SIG-M5 treated with dmso at 0.1 percent for 504 hours (cell line): ENCODE measurements at regions not wholly inside any gene's neighbourhood (a gene's known extent, or its start where the extent isn't known, plus 50 kb on each side); places are given as distances from the start of the nearest gene placed in this dataset.

Experiments used
- DNase-seq: peaks from one replicate; lab custom pipeline; 2025; ENCODE audit not compliant: unreplicated experiment; lab: John Stamatoyannopoulos, UW

DNA sequence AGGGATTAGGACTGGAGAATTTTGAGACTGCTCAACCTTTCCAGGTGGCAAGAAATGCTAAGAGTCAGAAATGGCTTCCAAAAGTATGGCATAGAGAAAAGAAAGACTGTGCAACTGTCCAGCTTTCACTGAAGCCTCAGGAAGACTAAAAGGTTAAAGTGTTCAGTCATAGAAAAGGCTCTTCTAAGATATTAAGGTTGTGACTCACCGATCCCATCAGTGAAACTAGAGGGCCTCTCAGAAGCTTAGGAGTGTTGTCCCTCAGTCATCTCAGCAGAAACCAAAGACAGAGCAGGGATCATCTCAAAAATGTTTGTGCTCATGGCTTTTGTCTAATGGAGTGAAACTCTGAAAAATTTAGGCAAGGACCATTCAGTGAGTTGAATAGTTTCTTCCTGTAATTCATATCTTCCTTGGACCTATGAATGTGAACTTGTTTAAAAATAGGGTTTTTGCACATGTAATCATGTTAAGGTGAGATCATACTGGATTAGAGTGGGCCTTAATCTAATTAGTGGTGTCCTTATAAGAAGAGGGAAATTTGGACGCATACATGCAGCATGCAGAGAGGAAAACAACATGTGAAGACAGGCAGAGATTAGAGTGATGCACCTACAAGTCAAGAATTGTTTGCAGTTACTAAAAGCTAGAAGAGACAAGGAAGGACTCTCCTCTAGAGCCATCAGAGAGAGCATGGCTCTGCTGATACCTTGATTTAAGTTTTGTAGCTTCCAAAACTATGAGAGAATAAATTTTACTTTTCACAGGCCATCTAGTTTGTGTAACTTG, 71.3 kb downstream of the RPE65 start:
- no peak for DNase-seq

DNA sequence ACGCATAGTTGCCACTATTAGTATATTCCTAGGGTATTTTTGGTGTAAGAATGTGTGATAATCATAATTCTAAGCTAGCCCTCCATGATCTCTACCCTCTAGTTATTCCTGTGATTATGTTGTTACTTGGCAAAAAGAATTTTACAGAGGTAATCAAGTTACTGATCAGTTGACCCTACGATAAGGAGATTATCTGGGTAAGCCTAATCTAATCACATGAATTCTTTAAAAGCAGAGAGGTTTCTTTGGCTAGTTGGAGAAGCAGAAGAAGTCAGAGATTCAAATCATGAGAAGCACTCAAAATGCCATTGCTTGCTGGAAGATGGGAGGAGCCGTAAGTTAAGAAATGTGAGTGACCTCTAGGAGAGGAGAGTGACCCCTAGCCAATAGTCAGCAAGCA, 72.7 kb downstream of the RPE65 start:
- DNase-seq = no peak

DNA sequence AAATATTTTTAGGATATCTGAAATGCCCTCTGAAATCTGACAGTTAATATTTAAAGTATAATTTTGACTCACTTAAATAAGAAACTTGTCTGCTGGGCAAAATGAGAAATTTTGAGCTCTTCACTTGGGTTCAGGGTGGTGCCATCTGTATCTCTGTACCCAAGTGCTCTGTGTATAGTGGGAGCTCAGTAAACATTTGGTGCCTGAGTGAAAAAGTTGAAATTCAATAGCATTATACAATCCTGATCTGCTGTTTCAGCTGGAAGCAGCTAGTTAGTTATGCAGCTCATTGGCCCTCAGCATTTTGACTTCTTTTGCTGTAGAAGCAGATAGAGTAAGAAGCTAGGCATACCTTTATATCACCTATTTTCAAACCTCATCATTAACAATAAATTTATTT, 73.3 kb downstream of the RPE65 start:
- DNase-seq = no peak

DNA sequence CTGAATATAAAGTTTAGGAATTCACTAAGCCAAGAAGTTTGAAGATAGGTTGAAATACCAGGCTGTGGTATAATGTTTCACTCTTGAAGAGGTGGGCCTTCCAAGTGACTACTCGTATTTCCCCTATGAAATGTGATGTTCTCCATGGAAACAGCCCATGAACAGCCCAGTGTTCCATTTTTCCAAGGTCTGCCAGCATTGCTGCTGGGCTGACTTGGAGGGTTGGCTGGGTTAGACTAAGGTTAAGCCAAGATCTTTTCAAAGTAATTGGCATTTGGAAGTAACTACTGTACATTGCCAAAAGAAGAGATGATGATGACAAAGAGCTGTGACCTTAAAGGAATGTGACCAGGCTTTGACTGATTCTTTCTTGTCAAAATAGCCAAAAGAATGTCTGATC, 73.8 kb downstream of the RPE65 start:
- no peak for DNase-seq

DNA sequence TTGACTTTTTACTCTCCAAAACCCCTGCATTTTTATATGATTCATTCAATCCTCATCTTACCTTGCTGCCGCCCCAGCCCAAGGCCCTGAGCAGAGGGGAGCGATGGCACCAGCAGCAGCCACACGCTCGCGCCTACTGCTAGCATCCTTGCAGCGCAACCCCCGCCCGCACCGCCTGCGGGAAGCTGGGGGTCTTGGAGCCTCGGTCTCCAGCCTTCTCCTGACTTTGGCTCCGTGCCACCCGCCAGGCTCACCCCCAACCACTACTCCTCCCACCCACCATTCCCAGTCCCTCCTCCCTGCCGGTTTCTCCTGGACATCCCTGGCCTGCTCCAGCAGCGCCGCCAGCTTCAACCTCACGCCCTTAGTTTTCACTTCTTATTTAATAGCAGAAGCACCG, 76.6 kb downstream of the RPE65 start:
- DNase-seq = no peak

DNA sequence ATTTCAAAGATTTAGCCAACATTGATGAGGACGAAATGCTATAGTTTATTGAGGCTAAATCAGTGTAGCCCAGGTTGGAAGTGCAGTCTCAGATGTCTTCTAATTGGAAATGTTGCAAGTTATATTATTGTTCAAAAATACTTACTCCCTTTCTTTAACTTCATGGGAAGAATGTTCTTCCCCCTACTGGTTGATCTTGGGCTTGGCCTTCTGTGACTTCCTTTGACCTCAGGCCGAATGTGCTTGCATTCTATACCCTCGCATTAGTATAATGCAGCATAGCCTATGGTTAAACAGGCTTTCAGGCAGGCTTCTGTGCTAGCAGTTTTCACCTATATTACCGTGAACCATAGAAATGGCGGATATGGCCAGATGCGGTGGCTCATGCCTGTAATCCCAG, 77.3 kb downstream of the RPE65 start:
- DNase-seq = no peak

DNA sequence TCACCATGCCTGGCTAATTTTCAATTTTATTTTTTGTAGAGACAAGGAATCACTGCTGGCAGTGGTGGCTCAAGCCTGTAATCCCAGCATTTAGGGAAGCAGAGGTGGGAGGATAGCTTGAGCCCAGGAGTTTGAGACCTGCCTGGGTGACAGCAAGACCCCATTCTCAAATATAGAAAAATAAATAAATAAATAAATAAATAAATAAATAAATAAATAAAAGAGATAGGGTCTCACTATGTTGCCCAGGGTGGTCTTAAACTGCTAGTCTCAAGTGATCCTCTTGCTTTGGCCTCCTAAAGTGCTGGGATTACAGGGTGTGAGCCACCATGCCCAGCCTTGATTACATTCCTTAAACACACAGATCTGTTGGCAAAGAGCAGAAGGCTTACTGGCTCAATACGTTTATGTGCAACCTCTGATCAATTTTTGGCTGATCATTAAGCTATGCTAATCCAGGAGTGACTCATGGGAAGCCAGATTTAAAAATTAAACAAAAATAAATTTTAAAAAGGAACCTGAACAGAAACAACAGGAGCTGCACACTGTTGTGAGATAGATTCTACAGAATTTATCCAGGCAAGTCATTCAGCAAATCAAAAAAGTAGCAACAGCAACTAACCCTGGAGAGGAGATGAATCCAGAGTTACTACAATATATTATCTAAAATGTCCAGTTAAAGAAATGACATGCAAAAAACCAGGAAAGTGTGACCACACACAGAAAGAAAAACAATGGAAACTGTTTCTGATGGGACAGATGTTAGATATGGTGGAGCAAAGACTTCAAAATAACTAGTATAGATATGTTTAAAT, 79.4 kb downstream of the RPE65 start:
- DNase-seq = no peak

DNA sequence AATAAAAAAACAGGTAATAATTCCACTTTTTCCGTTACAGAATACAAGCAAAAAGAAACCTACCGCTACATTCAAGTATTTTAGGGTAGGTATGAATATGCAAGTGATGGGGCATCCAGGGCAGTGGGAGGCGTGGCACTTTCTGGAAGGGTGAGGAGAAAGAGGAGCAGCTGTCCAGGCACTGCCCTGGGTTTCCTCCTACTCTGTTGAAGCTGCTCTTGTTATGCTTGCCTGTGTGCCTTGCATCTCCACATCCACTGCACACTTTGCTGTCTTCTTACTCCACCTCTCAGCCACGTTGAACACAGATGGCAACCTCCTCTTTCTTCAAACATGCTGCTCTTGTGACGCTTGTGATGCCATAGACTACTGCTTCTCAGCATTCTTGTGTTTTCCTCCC, 83.2 kb downstream of the RPE65 start:
- DNase-seq = no peak

DNA sequence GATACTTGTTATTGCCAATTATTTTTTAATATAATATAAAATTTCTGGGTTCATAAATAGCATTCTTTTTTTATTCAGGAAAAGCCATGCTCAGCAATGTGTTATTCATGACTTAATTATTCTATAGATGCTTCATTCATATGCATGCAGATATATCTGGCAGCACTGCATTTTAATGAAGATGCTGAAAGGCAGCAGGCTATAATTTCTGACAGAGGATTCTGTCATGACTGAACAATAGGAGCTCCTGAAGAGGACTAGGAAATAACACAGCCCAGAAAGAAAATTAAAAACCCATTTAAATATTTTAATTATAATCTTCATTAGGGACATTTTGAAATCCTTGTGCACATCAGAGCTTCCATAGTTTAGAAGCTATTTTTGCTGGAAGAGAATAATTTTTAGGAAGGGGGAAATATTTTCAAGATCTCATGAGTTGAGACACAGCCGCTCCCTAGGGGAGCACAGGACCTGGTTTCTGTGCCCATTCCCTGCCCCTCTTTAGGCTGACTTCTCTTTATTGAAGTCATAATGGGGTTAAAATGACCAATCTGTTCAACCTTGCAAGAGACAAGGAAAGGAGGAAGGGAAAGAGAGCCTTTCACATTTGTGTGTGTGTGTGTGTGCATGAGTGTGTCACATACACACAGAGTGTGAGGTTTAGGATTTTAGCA, 83.9 kb downstream of the RPE65 start:
- DNase-seq = no peak

DNA sequence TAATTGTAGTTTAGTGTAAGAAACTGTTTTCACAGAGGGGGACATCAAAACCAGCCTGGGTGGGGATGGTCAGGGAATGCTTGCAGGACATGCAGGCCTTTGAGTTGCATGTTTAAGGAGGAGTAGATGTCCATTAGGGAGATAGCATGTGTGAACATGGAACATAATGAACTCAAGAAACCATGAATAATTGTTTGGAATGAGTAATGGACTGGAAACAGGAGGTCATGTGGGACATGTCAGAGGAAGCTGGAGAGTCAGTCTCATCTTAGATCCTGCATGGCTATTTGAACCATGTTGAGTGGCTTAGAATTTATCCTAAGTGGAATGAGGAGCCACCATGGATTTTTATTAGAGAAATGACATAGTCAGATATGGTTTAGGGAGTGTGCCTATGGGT, 86.4 kb downstream of the RPE65 start:
- DNase-seq = no peak

DNA sequence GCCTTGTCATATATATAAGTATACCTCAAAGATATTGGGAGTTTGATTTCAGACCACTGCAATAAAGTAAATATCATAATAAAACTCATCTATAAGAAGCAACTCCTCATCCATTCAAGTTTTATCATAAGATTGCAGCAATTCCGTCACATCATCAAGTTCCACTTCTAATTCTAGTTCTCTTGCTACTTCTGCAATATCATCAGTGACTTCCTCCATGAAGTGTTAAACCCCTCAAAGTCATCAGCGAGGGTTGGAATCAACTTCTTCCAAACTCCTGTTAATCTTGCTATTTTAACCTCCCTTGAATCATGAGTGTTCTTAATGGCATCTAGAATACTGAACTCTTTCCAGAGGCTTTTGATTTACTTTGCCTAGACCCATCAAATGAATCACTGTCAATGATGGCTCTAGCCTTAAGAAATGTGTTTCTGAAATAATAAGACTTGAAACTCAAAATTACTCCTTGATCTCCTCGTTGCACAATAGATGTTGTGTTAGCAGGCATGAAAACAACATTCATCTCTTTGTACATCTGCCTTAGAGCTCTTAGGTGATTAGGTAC, 88.3 kb downstream of the RPE65 start:
- DNase-seq = no peak

DNA sequence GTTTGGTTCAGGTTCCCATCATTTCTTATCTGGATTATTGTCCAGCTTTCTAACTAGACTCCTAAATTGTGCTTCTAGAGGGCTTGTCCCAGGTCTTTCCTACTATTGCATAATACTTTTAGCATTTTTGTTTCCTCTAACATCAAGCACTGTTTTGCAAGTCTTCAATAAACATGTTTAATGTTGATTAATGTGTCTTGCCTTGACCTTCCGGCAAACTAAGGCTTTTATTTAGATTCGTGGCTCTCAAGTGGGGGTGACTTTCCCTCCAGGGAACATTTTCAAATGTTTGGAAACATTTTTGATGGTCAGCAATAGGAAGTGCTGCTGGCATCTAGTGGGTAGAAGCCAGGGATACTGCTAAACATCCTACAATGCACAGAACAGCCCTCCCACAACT, 90.7 kb downstream of the RPE65 start:
- DNase-seq = no peak

DNA sequence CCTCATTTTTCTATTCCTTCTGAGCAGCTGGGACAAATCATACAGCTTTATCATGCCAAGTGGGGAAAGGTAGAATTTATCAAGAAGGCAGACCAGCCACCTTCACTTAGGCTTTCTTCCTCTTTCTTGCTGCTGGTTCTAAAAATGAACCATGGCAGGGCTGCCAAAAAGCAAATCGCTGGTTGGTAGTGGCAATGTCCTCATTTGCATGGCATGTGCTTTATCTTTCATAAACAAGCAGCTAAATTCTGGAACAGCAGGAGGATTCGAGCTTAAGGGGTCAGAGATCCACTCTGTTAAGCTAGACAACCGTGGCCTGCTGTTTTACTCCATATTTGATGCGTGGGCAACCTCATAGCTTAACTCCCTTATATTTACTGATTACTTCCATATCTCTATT, 91.3 kb downstream of the RPE65 start:
- DNase-seq = no peak

DNA sequence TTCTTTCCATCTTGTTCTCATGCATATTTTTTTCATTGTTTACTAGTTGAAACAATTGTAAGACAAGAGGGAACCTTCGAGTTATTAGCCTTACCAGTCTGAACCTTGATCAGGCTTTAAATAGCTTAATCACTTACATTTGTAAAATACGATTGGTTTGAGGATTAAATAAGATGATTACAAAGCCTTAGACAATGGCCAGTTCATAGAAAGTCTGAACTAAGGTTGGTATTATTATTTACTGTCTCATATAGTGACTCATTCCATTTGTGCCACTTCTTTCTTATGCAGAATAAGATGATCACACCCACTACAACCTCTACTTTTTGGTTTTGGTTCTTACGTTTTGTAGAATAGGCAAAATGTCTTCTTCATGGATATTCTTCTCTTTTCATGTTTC, 94.1 kb downstream of the RPE65 start:
- no peak for DNase-seq

DNA sequence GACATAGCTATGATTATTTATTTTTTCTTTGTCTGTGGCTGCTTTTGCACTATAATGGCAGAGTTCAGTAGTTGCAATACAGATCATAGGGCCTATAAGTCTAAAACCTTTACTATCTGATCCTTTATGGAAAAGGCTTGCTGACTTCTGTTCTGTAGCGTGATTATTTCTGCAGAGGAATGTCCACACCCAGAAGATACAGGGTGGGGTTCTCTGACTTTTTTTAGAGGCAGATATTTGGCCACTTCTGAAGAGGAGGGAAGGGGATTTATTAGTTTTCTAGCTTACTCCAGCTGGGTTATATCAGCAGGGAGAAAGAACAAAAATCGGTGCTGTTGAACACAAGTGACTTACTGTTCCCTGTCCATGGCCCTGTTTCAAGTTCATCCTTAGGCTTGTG, 97.6 kb downstream of the RPE65 start:
- no peak for DNase-seq

DNA sequence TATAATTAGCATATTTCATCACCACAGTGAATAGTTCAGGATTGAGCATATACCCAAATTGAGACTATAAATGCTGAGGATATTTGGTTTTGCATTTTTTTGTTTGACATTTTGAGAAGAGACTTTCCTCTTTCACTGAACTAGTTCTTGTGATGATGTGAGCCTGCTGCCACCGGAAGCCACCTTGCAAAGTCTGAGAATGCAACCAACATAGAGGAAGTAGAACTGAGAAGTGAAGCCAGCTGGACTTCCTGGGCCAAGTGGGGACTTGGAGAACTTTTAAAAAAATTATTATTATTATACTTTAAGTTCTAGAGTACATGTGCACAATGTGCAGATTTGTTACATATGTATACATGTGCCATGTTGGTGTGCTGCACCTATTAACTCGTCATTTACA, 102.3 kb downstream of the RPE65 start:
- no peak for DNase-seq

DNA sequence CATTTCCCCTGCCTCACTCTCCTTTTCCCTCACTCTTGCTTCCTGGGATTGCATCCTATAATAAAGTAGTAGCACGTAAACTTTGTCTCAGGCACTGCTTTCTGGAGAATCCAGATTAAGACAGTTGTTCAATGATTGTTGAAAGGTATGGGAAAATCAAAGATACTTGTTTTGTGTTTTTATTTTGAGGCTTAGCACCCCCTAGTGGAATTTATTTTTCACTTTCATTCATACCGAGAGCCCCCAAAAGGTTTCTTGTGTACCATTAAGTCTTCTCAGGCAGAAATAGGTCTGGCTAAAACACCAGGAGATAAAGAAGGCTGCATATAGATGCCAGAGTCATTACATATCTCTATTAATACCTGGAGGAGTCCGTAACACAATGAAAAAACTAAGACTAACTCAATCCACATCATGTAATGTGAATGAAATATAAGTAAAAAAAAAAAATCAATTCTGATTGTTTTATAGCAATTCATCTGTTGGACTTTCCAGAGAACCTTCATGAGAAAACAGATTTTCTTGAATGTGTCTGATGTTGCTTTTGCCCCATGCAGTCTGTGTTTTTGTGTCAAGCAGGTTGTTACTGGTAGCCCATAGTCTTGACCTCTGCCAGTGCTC, 103.5 kb downstream of the RPE65 start:
- peak; percentile 7 for DNase-seq

DNA sequence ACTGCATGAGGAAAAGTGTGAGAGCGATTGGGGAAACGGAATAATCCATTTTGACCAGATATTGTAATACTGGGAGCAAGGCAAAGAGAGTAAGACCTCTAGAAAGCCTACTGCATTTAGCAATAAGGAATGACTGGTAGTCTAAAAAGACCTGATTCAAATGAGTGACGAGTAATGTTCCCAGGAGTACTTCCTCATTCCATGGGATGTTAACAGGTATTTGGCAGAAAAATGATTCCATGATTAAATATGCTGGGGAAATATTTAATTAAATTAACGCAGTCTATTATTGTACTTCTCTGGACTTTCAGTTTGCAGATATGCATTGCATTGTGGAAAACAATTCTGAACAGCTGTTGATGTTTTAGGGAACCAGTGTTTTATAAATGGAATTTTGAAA, 105.5 kb downstream of the RPE65 start:
- DNase-seq = no peak

DNA sequence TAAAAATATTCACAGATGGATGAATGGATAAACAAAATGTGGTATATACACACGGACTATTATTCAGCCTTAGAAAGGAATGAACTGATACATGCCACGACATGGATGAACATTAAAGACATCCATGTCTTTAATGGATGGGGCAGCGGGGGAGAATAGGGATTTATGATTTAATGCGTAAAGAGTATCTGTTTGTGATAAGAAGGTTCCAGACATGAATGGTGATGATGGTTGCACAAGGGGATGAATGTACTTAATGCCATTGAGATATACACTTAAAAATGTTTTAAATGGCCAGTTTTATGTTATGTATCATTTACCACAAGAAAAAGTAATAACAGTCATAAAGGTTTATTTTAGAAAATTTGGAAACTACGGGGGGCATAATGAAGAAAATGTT, 108.6 kb upstream of the WLS start:
- no peak for DNase-seq

DNA sequence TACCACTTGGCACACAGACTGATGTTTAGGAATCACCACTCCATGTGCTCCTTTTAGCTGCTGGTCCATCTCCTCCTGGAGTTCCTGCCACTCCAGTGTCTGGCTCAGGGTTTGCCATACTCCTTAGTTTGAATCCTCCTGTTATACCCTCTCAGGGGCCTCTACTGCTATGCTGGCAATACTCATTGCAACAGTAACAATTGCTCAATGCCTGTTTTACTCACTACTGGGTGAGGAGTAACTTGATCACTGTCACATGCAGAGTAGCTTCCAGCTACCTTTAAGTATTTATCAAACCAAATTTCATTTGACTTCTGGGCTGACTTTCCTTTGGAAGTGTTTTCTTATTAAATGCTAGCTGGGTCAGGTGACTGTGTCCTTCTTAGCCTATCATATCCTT, 107.2 kb upstream of the WLS start:
- no peak for DNase-seq

DNA sequence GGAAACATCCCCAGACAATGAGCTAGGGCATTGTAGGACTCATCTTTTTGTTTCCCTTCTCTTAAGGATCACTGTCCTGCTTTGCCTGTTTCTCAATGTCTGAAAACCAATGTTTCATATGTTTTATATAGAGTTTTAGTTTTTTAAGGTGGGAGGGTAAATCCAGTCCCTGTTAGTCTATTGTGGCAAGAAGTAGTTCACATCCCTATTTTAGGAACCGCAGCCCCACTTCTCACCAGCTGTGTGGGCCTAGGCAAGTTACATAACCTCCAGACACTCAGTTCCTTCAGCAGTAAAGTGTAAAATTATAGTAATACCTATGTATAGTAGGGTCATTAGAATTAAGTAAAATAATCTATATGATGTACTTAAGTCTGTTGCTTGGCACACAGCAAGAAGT, 105.8 kb upstream of the WLS start:
- no peak for DNase-seq
